HG03135 (cell line): ENCODE measurements at regions not wholly inside any gene's neighbourhood (a gene's known extent, or its start where the extent isn't known, plus 50 kb on each side); places are given as distances from the start of the nearest gene placed in this dataset.

Source experiments
- ATAC-seq: cut with Tn5 transposase; IDR thresholded peaks from one replicate; pipeline ENCODE4 v1.9.1; 2021; ENCODE audit warnings: mild to moderate bottlenecking, moderate library complexity; ENCODE audit not compliant: unreplicated experiment

DNA sequence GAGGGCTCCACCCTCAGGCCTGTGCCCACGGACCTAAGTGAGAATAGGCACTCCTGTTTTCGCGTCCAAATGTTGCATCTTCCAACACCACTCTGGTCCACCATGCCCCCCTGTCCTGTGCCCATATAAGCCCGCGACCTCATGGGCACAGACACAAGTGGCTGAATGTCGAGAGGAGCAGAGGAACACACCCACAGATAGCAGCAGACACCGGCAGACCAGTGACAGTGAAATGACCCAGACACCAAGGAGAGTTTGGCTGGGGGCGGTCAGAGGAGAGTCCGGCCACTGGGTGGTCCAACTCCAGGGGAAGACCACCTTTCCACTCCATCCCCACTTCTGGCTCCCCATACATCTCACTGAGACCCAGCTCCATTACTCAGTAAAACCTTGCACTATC lies 161.4 kb upstream of the DAB2 start:
- no peak for ATAC-seq

DNA sequence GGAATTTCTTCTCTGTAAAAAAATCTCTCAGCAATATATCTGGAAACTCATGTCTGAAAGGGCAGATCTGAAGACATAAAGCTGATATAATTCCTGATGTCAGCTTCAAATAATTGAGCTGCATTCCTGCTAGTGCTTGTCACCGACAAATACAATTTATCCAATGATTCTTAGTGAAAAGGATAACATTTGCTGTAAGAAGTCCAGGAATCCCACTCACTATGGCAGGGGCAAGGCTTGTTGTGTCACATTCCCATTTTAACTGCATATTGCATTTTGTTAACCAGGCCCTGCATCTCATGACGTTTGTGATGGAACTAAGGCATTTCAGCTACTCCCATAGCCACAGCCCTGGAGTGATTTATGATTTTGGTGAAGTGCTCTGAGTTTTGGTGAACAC lies 160.1 kb upstream of the DAB2 start:
- ATAC-seq, result no peak

DNA sequence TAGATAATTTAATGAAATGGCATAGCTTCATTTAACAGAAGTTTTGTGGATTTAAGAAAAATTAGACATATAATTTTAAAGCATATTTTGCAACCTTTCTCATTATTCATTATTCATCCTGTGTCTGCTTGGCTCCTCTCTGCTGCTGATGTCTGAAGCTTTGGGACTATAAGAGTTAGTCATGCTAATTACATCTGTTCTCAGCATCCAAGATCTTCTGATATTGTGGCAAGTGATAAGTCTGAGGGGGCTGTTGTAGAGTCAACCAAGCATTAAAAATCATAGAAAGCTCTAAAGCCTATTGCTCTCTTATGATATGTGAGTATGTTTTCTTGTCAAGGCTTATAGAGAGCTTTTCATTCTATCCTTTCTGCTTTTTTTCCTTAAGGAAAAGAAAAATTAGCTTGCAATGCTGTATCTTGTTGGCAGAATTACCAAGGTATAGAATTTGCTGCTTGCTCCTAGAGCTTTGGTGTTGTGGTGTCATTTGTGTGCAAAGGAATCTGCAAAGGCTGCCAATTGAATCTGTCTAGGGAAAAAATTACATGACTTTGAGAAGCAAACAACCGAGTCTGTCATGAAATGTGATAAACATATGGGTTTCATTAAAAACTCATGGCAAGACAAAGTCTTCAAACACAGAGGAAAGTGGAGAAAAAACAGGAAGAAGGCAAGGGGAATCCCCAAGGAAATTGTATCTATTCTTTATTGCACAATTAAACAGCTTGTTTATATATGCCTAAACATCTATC lies 156.1 kb upstream of the DAB2 start:
- ATAC-seq, result no peak

DNA sequence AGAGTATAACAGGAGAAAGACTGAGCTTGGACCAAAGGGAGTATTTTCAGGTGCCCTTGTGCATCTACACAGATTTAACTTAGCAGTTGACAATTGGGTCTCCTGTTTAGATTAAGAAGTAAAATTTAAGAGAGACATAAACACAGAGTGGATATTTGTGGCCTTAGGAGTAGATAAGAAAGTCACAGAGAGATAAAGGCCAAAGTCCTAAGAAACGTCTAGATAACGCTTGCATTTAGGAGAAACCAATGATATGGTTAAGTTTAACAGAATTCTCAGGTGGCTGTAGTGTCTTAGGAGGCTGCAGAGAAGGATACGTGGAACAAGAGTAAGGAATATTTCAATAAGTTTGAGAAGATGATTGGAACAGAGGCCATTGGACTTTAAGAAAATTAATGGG lies 155.0 kb upstream of the DAB2 start:
- no peak for ATAC-seq

DNA sequence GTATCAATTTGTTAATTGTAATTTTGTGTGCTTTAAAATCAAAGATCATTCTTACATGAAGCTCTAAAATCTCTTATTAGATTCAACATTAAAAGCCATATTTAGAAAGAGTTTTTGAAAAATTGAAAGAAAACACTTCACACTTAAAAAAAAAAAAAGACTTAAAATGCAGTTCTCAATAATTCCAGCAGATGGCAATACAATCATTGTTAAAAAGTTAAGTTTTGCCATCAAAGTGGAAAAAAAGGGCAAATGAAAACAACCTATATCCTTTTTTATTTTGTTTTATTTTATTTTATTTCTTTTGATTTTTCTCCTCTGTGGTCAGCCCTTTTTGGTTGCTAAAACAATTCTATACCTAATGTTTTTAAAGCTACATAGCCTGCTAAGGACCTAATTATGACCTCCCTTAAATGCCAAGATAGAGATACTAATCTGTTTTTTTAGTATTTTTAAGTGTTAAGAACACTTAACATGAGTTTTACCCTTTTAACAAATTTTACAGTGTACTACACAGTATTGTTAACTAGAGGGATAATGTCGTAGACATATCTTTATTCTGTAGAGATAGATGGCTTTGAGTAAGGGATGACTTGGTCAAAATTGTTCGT lies 154.2 kb upstream of the DAB2 start:
- no peak for ATAC-seq

DNA sequence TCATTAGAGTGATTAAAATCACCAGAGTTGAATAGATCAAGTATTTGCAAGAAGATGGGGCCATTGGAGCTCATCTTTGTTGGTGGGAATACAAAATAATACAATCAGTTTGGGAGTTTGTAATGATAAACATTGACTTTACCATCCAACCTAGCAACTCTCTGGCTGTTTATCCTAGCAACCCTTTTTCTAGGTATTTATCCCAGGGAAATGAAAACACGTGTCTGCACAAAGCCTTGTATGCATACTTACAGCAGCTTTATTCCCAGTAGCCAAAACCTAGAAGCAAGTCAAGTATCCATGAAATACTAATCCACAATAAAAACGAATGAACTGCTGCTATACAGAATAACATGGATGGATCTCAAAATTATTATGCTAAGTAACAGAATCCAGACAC lies 152.7 kb upstream of the DAB2 start:
- ATAC-seq, result no peak

DNA sequence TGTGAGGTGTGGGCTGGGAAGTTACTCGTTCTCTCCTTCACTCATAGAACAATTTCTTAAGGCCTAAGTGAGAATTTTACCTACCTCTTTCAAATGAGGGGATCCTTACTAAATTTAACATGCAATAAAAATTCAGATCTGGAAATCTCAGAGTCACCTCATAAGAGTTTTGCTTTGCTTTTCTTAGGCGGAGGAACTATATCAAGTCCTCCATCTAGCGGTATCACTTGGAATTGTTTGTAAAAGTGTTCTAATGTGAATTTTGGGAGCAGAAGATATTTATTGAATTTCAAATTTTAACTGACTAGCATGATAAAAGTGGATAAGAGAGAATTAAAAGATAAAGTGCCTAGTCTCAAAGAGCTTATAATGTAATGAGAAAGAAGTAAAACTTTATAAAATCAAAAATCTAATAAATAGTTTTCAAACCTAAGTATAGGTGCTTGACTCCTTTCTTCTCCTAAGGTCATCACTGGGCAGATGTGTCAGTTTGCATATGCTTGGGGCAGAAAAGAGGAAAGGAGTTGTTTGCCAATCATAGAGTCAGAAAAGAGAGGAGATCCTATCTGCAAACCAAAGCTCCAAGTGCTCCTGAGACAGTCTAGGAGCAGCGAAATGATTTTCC lies 145.7 kb upstream of the DAB2 start:
- no peak for ATAC-seq

DNA sequence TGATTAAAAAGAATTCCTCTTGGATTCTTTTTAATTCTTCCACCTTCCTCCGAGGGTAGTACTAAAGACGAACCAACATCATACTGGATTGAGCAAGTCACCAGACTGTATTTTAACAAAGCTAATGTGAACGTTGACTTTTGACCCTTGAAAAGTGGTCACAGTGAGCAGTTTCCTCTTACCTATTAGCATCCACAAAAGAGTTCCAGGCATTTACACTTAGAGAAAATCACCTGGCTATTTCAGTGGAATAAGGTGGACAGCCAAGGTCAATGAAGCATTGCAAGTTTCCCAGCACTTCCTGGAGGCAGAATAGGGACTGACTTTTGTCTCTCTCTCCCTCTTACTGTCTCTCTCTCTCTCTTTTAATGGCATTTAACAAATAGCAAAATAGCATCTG lies 145.1 kb upstream of the DAB2 start:
- no peak for ATAC-seq

DNA sequence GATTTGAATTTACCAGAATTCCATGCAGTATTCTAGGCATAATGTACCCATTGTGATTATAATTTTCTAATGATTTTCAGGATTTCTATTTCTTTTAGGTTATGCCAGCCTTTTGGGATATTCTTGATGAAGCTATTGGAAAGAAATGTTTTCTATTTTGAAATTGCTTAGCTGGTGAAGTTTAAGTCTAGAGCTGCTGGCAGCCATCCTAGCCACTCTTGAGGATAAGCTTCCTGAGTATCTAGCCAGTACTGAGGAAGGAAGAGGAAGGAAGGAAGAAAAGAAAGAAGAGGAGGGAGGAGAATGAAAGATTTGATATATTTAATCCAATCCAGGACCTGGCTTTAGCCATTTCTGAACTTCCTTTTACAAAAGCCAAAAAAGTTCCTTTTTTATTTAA lies 142.1 kb upstream of the DAB2 start:
- no peak for ATAC-seq

DNA sequence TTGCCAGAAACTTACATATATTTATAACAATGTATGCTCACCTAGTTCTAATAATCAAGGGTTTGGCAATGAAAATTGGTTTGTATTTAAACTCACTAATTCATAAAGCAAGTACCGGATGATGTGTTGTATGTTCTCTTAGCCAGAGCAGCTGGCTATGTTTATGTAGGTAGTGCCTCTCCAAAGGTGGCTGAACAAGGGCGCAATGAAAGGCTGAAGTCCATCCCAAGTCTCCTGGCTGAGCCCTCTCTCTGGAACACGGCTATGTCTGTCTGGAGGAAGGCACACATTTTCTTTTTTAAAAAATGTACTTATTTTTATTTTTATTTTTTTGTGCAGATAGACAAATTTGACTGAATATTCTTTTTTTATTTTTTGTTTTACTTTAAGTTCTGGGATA lies 141.2 kb upstream of the DAB2 start:
- no peak for ATAC-seq

DNA sequence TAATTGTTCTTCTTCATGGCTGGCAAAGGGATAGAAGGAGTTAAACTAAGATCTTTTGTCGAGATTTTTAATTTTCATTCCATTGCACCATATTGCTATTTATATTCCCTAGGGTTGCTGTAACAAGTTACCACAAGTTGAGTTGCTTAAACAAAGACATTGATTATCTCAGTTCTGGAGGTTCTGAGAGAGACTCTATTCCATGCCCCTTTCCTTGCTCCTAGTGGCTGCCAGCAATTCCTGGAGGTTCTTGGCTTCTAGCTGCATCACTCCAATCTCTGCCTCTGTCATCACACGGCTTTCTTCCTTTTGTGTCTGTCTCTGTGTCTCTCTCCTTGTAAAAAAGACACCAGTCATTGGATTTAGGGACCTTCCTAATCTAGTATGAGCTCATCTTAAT lies 136.6 kb upstream of the DAB2 start:
- no peak for ATAC-seq

DNA sequence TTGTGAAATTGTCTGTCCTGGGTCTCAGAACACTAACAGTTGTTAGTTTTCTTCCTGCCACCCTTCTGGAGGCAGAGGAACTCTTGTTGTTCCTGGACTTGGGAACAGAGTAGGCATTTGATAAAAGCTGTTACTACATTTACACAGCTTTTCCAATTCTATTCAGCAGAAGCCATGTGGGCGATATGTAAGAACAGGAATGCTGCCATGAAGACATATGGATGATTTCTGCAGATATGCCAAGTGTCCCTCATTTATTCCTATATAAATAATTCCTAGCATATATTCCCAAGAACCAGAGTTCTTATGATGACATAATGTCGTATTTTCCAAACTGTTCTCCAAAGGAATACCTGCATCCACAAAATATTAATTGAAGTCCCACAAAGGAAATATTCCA lies 135.9 kb upstream of the DAB2 start:
- ATAC-seq, result no peak

DNA sequence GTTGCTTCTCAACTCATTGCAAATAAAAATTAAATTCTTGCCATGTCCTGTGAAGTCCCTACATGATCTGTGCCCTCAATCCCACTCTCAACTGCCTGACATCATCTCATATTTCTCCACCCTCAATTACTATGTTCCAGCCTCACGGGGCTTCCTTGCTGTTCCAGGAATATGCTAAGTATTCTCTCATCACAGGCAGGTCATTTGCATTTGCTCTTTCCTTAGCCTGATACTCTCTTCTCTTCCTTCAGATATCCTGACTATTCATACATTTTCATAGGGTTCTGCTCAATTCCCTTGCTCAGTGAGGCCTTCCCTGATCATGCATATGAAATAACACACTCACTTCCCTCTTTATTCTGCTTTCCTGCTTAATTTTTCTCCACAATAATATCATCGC lies 135.1 kb upstream of the DAB2 start:
- ATAC-seq, result no peak

DNA sequence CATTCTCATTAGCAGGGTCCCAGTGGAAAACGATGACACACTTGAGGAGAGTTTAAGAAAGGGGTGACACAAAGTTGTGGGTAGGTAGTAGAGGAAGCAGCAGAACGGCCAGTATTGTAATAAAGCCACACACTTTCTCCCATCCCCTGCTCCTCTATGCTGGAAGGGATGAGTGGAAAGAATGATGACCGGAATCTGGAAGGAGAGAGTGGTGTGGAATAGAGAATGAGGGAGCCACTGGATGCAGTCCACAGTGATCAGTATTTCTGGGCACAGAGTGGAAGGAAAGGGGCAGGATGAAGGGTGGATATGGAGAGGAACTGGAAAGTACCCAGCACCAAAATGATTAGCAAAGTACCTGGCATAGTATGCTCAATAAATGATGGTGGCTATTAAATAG lies 133.8 kb upstream of the DAB2 start:
- ATAC-seq, result no peak

DNA sequence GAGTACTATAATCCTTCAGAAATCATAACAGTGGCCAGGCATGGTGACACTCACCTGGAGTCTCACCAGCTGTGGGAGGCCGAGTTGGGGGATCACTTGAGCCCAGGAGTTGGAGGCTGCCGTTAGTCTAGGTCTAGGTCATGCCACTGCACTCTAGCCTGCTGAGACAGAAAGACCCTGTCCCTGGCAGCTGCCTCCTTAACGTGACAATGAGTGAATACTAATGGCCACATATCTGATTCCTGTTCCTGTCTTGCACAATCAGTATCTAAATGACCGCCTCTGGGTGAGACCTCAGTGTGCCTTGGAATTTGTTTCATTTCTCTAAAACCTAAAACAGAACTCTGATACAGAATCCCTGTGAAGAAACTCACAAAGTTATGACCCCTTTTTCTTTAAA lies 131.0 kb upstream of the DAB2 start:
- no peak for ATAC-seq

DNA sequence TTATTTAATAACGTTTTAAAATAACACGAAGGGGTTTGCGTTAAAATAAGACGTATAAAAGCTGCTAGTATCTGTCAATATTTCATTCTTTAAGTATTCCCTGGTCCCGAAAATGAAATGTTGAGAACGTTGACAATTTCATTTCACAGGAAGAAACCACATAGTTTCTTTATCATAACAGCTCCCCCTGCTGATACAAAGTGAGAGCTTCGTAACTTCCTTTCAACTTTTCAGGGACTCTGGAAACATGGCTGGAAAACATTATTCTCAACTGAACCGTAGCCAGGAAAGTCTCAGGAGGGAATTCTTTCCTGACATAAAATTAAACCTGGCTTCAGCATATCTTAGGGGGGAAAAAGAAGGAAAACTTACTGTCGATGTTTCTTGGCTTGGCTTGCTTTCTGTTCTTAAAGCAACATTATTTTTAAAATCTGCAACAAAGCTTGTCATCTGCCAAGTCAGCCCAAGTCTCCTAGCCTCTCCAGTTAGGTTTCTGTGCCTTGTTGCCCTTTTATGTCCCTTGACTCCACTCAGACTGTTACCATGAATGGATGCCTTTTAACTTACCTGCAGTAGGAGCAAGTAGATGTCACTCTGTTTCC lies 122.9 kb upstream of the DAB2 start:
- ATAC-seq, result no peak

DNA sequence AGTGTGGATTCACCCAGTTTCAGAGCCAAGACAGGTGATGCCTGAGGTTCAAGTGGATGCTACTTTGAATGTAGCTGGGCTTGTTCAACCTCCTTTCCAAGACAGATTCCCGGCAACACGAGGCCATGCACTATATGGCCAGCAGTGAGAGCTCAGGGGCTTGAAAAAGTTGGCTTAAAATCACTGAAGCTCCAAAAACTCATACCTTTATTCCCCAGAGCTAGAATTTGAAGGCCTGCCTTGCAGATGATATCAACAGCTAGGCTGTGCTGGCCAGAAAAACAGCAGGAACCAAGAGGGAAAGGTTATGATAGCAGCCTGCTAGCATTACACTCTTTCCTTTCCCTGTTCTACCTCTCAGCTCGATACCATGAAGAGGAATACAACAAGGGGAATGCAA lies 120.2 kb upstream of the DAB2 start:
- no peak for ATAC-seq

DNA sequence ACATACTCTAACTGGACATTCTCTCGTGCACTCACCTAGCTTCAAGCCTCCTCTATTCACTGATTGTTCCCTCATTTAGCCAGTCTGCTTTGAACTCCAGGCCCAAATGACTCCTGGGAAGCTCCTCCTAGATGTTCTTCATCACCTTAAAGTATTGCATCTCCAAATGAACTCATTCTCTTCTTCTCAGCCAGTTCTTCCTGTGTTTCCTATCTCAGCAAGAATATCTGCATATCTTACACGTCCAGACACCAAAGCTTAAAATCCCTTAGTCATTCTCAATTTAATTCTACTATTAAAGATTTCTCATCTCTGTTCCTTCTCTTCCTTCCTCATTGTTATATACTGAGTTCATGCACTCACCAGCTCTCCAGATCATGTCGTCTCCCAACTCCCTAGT lies 118.6 kb upstream of the DAB2 start:
- ATAC-seq, result no peak

DNA sequence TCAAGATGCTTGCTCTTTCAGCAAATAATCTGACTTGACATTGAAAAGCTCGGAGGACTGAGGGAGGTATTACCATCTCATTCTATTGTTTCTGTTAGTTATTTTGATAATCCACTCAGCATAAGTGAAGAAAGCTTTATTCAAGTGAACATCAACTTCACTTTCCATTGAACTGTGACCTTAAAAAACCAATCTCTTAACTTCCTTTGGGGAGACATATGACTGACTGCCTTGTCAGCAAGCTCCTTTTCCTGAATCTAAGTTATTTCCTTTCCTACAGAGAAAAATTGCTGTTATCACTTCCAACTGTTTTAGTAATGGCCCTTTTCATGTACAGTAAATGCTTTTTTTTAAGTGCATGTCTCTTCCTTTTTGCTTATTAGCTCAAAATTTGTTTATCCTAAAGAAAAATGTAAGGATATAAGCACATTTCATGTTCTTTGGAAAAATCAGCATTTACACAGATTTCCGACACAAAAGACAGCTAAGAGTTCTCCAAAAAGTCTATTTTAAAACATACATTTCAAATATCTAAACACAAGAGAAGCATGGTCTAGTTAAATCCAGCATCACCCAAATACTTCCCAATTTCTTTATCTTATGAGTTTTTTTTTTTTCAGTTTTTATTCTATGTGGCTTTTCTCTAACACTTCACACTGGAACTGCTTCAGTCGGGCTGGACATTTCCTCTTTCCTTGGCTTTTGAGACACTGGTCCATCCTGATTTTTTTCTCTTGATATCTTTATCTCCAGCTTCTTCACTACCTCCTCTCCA lies 117.9 kb upstream of the DAB2 start:
- ATAC-seq, result no peak

DNA sequence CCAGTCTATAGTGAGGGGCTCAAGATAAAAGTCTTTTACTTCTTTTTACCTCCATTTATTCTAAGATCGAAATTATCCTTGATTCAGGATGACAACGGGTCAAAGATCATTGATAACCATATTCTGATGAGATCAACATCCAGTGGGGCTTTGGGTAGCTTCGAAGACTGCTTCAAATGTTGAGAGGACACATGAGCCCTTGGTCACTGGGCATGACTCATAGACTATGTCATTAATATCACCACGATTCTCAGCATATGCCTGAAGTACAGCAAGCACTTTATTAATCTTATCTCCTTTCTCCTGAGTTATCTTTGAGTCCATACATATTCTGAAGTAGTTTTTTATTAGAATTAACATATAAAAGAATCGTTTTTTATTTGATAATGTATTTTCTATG lies 117.1 kb upstream of the DAB2 start:
- ATAC-seq, result no peak

DNA sequence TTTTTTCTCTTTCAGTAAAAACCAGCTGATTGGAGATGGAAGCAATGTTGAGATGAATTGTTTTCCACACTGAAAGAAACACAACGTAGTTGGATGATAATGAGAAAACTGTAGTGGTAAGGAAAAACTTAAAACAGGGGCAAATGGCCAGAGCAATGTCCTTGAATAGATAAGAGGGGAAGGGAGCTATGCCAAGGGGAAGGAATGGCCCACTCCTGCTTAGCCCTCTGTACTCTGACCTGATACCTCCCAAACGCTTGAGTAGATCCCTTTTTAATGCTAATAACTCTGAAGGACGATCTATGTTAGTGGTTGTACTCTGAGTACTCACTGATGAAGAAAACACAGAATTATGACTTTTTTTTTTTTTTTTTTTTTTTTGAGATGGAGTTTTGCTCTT lies 114.7 kb upstream of the DAB2 start:
- ATAC-seq, result no peak
